GM18511 (cell line): ENCODE measurements at regions not wholly inside any gene's neighbourhood (a gene's known extent, or its start where the extent isn't known, plus 50 kb on each side); places are given as distances from the start of the nearest gene placed in this dataset.
"Not testable (repeated sequence)": the region's sequence is repeated elsewhere in the genome, so short reads cannot be mapped to it uniquely, and the experiment has no call there.

Experiments used
- ATAC-seq: cut with Tn5 transposase; IDR thresholded peaks from one replicate; pipeline ENCODE4 v1.9.1; 2021; ENCODE audit warnings: mild to moderate bottlenecking, moderate library complexity; ENCODE audit not compliant: unreplicated experiment

DNA sequence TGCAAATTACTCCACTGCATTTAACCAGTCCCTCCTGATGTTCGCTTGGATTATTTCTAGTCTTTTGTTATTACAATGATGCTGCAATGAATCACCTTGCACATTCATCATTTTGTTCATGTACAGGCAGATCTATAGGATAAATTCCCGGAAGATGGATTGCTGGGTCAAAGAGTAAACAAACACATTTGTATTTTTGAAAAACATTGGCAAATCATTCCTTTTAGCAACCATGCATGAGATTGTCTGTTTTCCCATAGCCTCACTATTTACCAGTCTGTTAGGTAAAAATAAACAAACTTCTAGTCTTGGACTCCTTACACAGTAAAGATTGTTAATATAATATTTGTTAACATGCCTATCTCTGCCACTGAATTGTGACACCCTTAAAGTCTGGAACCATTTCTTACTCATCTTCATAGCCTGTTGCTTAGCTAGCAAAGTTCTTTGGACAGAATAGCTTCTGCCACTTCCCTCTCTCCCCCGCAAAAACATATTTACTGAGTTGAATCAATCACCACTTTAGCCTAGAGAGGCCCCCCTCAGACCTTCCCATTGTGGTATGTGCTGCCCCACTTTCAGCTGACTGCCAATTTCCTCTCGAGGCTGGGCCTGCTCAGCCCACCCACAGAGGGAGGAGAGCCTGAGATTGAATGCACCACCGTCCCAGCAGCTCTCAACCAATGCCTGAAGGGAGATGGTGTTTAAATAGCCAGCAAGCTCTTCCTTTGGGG lies 108.4 kb upstream of the ATXN3L start:
- ATAC-seq: peak; percentile 44

DNA sequence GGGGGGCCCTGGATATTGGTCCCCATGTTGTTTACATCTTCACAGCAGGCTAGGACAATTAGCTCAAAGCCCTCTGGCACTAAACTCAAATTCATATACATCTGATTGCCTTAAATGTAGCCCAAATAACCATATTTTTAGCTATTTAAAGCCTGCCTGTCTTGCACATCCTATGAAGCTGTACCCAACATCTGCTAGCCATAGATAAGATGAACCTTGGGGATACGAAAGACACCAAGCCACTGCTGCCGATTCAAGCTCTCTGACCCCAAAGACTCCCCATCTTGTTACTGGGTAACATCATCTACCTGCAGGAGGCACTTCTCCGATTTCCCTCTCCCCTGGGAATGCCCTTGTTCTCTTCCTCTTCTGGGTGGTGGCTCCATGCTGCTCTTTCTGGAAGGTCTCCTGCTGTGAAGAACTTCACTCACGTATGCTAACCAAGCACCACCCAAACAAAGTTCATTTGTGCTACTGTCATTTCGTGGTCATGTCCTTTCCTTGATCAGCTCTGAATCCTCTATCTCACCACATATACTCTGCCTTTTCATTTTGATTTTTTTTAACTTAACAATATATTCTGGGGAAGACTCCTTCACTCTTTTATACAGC lies 107.7 kb upstream of the ATXN3L start:
- ATAC-seq: no peak

DNA sequence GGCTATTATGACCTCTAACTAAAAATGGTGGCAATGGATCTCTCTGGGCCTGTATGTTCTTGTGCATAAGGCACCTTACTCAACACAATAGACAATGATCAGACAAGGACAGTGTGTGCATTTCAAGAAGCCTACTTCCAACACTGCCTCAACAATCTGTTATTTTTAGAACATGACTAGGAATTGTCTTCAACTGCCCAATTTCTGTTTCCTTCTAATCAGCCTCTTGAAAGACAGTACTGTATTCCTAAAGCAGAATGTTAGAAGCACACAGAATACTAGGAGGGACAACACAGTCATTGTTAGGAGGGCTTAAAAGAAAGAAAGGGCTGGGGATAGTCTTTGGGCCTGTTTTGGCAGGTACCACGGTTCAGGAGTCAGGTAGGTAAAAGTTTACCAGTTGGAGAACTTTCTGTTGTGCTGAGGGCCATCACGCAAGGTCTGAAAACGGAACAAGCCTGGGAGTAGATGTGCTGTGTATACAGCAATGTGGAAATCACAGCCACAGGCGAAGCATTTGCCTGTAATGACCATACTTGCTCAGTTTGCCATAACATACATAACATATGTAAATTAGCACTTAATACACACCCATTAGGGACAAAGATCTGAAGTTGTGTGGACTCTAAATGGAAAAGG lies 100.8 kb upstream of the ATXN3L start:
- no peak for ATAC-seq

DNA sequence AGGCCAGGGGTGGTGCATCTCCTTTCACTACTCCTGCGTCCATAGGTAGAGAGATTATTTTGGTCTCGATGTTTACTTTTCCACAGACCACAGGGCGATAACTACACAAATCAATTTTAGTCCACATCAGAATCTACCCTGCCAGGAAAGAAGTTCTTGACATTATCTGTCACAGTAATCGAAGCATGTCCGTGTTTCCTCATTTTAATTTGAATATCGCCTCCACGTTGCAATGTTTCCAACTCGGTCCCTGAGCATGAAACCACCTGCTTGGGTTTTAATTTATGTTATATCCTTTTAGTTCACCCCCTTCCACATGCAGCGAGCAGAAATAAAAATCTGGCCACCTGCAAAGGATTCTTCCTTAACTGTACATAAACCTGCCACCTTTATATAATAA lies 100.1 kb upstream of the ATXN3L start:
- ATAC-seq: no peak

DNA sequence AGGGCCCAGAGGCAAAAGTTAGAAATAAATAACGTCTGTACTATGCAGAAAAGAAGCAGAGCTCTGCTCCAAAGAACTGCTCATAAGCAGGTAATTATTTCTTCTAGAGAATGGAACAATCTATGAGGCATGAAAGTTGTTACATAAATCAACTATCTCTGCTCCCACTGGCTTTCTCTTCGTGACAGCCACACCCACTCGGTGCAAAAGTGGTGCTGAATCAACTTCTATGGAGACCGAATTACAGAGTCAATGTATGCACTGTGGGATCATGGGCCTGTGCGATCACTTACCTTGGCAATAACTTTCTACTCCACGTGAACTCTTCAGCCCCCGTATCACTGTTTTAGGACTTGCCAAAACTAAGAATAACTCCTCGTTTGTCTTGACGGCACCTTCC lies 99.4 kb upstream of the ATXN3L start:
- no peak for ATAC-seq

DNA sequence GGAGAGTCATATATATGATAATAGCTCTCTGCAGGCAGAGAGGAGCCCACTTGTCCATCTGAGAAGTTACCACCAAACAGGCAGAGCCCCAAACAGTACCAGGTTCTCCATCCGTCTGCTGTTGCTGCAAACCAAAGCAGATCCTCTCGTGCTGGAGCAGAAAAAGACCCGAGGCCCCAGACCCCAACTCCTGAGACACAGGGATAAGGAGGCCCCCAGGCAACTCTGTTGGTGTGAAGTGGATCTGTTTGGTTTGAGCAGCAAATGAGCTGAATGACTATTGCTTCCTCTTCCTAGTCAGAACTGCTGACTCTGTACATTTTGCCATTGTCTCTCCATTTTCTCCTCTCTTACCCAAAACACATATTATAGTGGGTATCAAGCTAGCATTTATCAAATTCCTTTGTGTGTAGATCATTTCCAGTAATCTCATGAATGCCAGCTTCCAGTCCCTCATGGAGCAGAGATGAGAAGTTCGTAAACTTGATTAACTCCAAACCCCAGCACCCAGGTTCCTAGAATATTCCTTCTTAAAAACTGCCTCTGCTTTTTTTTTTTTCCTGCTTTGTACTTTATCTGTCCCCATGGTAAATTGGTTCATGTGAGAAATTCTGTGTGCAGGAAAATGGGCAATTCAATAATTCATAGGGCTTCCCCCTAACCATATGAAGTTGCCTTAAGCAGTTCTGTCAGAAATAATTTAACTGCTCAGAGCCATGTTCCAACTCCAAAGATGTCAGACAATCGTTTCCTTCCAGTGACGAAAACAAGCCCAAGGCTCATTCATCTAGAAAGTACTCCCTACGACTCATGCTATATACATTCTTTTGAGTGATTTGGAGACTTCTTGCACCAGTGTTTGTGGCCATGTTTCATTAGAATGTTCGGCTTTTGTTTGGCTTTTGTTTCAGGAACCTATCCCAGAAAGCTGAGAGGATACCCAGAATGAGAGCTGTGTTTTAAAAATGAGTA lies 98.6 kb upstream of the ATXN3L start:
- no peak for ATAC-seq

DNA sequence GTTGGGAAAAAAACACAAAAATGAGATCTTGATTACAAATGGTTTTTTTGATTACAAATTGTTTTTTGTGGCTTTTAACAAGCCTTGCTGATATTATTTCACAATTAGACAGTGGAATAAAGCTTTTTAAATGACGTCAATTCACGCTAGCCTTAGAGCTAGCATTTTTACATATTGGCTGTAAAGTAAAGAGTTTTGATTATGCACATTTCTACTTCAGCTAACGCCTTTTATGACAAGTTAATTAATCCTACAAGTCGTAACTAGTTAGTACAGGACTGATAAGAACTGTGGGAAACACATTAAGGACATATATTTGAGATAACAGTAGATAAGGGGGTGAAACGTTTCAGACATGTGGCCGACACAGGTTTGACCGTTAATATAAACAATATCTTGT lies 95.7 kb upstream of the ATXN3L start:
- no peak for ATAC-seq

DNA sequence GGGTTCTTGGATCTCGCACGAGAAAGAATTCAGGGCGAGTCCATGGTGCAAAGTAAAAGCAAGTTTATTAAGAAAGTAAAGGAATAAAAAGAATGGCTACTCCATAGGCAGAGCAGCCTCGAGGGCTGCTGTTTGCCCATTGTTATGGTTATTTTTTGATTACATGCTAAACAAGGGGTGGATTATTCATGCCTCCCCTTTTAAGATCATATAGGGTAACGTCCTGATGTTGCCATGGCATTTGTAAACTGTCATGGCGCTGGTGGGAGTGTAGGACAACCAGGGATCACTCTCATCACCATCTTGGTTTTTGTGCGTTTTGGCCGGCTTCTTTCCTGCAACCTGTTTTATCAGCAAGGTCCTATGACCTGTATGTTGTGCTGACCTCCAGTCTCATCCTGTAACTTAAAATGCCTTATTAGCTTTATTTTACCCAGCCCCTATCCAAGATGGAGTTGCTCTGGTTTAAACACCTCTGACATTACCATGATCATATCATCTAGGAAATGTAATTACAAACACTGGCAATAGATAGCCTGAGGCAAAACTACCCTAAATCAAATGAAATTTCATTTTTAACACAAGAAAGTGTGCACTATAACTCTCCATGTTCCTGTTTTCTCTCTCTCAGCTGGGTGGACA lies 94.3 kb upstream of the ATXN3L start:
- no peak for ATAC-seq

DNA sequence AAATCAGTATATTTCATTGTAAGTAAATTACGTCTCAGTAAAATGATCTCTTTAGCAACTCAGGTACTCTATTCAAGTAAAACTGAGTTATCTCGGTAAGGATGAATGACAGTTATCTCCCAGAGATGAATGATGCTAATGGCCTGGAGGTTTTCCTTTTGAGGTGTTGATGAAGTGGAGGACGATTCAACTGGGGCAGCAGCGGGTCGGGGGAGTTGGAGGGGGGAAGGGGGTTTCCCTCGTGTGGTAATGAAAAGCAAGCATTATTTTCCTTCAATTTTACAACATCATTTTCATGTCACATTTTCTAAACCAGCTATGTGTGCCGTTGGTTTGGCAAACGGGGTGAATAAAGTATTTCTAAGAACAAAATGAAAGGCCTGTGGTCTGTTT lies 92.4 kb upstream of the ATXN3L start:
- no peak for ATAC-seq

DNA sequence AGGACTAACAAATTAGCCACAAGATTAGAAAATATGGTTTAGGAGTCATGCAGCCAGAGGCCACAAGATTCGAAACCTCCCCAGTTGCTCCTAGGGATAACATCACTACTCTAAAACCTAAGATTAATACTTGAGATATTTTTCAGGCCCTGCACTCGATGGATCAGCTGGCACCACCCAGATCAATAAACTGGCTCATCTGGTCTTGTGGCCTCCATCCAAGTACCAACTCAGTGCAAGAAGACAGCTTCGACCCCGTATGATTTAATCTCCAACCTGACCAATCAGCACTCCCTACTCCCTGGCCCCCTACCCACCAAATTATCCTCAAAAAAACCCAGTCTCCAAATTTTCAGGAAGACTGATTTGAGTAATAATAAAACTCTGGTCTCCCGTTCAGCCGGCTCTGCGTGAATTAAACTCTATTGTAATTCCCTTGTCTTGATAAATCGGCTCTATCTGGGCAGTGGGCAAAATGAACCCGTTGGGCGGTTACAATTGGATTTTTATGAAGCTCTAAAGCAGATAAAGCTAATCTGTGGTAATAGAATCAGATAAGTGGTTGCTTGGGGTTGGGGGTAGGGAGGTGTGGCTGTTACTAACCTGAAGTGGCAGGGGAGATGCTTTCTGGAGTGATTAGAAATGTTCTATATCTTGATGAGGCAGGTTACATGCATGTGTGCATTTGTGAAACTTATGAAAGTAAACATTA lies 91.8 kb upstream of the ATXN3L start:
- no peak for ATAC-seq

DNA sequence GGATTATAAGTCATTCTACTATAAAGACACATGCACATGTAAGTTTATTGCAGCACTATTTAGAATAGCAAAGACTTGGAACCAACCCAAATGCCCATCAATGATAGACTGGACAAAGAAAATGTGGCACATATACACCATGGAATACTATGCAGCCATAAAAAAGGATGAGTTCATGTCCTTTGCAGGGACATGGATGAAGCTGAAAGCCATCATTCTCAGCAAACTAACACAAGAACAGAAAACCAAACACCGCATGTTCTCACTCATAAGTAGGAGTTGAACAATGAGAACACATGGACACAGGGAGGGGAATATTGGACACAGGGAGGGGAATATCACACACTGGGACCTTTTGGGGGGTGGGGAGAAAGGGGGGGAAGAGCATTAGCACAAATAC lies 88.7 kb upstream of the ATXN3L start:
- not testable (repeated sequence) for ATAC-seq

DNA sequence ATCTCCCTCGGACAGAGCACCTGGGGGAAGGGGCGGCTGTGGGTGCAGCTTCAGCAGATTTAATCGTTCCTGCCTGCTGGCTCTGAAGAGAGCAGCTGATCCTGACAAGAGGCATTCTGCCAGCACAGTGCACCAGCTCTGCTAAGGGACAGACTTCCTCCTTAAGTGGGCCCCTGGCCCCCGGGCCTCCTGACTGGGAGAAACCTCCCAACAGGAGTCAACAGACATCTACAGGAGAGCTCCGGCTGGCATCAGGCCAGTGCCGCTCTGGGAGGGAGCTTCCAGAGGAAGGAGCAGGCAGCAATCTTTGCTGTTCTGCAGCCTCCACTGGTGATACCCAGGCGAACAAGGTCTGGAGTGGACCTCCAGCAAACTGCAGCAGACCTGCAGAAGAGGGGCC lies 84.9 kb upstream of the ATXN3L start:
- ATAC-seq: not testable (repeated sequence)

DNA sequence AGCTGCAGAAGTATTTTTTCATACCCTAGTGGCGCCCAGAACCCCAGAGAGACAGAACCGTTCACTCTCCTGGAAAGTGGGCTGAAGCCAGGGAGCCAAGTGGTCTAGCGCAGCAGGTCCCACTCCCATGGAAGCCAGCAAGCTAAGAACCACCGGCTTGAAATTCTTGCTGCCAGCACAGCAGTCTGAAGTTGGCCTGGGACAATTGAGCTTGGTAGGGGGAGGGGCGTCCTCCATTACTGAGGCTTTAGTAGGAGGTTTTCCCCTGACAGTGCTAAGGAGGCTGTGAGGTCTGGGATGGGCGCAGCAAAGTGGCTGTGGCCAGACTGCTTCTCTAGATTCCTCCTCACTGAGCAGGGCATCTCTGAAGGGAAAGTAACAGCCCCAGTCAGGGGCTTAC lies 84.5 kb upstream of the ATXN3L start:
- no peak for ATAC-seq

DNA sequence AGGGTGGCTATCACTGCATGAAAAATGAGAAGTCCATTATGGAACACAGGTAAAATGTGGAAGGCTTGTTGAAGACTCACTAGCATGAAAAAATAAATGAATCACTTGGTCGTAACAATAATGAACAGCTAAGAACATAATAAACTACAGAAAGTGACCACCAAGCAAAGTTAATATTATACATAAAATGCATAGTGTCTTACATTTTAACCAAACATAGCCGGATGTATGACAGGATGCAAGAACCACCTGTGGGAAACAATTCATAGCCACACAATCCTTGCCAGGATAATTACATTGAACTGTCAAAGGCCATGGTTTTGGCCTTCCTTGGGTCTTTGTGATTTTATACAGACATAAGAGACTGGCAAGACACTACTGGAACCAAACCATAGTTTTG lies 81.9 kb upstream of the ATXN3L start:
- ATAC-seq: no peak

DNA sequence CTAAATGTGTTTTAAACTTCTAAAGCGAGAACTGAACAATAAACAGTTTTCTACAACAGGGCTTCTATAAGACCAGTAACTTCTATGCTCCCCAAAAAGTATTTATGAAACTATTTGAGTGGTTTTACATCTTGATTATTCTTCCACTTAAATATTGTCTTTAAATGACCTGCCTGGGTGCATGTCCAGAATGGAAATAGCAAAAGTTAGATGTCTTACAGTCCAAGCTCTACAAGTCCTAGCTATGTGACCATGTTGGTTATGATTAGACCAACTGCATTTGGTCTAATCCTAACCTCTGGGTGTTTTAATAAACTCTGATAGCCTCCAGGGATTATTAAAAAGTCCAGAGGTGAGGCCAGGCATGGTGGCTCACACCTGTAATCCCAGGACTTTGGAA lies 79.0 kb upstream of the ATXN3L start:
- ATAC-seq: no peak

DNA sequence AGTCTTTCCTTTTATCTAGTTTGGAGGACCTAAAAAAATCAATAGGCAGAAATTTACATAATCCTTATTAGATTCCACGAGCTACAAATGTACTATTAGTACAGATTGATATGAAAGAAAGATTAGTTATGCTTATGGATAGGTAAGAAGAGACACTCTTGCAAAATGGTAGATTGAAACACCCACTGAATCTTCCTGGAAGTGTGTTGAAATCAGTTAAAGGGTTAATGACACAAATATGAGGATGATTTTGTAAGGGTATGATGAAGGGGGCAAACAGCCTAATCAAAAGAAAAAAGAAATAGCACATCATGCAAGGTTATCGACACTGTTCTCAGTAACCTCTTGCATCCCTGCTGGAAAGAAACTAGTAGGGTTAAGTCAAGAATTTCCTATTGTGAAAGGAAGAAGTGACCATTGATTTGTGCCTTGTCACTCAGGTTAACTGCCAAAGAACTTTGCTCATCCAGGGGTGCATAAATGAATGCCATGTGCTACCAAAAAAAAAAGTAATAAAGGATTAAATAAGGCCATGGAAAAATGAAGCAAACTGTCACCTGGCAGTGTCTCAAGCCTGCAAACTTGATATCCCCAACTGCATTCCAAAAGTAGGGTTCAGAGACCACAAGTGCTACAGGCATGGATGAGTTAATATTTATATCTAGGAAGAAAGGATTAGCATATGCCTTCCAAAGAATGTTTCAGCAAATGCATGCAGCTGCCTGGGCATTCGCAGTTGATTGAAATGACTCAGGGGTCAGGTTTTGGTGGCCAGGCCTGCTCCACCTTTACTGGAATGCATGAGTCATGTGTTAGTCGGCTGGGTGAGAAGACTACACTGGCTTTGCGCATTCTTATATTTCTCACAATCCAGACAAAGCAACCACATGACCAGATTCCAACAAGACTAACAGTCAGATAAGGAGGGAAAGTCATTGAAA lies 78.3 kb upstream of the ATXN3L start:
- no peak for ATAC-seq

DNA sequence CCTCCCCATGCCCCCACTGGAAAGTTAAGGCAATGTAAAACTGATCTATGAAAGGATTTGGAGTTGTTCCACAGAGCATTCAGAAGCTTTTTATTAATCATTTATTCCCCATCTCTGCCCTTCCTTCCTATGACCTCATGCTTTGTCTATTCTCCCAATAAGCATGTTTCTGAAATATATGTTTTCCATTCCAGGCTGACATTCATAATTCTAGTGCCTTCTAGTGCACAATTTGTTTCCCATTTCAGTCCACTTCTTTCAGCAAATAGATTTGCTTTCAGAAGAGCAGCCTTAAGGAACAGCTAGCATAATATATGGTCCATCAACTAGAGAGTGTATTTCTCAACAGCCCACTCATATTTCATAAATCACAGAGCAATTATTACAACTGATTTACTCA lies 77.1 kb upstream of the ATXN3L start:
- no peak for ATAC-seq

DNA sequence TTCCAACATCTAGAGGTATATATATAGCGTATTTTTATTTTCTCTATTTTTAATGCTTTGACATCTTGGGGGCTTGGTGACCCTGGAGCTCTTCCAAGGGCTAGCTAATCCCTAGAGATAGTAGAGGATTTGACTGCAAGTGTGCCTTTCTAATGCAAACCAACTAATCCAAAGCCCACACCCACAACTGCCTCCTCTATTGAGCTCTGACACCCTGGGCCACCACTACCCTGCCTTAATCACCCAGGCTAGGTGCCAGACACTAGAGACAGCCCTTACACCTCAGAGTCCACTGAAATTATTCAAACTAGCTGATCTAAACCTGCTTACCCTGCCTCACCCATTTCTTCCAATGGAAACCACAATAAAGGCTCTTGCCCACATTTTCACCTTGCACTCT lies 69.6 kb upstream of the ATXN3L start:
- no peak for ATAC-seq
